Activated T-cell treated with anti-CD3 and anti-CD28 coated beads, Interleukin-2, amount 50 U/mL, for 48 hours (primary cell): ENCODE measurements at regions not wholly inside any gene's neighbourhood (a gene's known extent, or its start where the extent isn't known, plus 50 kb on each side); places are given as distances from the start of the nearest gene placed in this dataset.

Experiments used
- DNase-seq, 2 experiments: peaks; one replicate each; pipeline ENCODE4 v3.0.0-alpha.2; 2020

- DNase-seq, result no peak
Measured at GRCh38 chr17:77763023-77763422, 195.5 kb upstream of the TNRC6C start.

DNA sequence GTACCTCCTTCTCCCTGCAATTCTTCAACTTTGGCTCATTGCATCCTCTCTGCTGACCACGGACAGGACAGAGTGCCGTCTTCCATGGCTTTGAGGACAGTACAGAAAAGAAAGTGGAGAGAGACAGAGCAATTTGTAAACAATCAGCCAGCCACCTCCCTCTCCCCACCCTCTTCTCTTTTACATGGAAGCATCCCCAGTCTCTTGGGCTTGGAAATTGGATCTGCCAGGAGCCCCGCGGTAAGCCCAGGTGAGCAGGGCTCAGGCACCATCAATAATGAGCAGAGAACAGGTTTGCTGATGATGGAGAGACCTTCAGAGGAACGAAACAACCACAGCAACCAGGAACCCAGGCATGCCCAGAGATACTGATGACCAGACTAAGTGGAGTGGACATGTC lies 194.9 kb upstream of the TNRC6C start:
- no peak for DNase-seq

DNA sequence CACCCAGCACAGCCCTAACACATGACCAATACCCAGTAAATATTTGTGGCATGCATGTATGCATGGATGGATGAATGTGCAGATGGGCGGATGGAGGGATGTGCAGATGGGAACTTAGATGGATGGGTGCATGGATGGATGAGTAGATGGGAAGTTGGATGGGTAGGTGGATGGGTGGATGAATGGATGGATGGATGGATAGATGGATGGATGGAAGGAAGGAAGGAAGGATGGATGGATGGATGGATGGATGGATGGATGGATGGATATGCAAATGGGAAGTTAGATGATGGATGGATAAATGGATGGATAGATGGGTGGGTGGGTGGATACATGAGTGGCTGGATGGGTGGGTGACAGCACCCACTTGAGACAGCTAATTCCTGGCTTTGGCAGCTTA lies 193.2 kb upstream of the TNRC6C start:
- no peak for DNase-seq

DNA sequence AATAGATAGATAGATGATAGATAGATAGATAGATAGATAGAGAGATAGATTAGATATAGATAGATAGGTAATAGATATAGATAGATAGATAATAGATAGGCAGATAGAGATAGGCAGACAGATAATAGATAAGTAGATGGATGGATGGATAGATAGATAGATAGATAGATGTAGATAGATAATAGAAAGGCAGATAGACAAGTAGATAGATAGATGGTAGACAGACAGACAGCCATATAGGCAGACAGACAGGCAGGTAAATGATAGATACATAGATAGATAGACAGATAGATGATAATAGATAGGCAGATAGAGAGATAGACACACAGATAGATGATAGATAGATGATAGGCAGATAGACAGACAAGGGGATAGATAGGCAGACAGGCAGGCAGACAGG lies 191.4 kb upstream of the TNRC6C start:
- no peak for DNase-seq

- no peak for DNase-seq
Measured at GRCh38 chr17:77768248-77768852, 190.2 kb upstream of the TNRC6C start.

DNA sequence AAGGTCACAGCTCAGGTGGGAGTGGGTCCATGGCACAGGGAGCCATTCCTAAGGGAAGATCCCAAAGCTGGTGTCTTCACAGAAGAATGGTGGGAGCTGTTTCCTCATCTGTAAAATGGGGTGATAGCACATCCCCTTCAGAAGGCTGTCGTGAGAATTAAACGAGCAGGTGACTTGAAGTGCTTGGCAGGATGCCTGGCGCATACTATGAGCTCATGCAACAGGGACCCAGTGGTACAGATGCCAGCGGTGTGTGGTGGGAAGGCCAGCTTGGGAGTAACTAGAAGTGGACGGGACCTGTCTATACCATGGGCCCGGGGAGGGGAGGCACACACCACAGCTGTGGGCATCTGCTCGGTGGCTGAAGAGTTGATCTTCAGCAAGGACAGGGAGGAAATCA lies 189.3 kb upstream of the TNRC6C start:
- no peak for DNase-seq

DNA sequence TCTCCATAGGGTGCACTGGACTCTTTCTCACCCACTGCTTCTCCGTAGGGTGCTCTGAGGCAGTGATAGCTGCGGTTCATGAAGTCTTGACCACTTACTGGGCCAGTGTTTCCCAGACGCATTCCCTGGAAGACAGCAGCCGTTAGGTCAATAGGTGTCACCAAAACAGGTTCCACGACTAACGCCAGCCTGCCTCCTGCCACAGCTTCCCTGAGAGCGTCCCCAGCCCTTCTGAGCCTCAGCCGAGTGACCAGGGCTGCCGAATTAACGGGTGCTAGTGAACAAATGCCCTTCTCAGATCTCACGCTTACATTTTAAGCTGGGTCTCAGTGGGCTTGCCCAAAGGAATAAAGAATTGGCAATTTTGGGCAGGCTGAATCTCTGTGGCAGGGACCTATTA lies 188.7 kb upstream of the TNRC6C start:
- DNase-seq, result no peak

DNA sequence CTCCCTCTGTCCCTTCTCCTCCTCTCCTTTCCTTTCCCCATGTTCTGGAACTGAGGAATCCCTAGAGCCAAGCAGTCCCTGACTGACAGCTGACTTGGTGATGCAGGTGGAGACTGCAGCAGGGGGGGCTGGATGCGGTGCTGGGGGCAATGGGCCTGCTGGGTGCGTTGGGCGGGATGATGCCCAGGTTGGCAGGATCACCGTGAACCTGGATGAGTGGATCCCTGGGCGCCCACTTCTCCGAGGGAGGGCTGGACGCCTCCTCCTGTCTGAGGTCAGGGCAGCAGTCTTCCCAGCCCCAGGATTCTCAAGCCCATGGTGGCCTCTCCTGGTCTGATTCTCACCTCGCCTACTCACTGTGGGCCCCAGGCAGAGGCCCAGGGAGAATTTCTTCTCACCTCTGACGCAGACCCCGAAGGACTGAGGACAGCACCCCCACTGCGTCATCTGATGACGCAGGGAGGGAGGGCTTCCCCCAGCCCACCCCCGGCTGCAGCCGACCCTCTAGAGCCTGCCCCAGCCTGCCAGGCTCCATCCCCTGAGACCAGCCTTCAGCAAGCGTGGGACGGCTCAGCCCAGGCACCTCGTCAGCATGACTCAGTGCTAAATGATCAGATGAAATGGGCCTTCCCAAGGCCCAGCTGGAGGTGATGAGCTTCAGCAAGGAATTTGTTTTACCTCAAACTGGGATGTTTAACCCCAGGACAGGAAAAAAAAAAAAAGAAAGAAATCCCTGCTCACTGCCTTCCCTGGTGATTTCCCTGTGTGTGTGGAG lies 188.0 kb upstream of the TNRC6C start:
- DNase-seq, result no peak

DNA sequence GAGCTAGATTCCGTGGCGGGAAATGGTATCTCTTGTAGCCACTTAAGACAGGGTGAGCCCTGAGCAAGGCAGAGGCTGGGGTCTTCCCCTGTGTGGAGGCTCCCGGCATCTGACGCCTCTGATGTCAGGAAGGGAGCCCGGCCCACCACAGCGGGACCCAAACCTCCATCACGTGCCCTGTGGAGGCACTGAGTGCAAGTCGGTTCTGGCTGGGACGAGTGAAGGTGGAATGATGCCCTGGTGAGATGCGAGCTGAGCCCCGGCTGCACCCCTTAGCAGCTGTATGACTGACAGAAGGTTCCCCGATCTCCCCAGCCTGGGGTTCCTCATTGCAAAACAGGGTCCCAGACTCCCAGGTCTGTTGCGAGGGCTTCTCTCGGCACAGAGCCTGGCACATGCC lies 187.4 kb upstream of the TNRC6C start:
- no peak for DNase-seq

DNA sequence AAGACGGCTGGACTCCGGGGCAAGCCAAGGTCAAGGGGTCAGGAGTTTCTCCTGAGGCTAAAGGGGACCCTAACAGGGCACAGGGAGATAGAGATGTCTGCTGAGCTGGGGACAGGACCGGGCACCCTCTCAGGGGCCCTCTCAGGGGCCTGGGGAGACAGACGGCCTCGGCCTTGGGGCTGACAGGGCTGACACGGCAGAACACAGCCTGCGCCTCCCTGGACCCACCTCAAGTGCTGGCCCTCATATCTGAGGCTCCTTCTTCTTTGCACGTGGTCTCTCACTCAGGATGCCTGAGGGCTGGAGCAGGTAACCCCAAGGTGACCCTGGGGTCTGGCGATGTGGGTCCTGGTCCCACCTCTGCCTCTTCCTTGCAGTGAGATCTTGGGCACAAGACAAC lies 186.9 kb upstream of the TNRC6C start:
- no peak for DNase-seq

DNA sequence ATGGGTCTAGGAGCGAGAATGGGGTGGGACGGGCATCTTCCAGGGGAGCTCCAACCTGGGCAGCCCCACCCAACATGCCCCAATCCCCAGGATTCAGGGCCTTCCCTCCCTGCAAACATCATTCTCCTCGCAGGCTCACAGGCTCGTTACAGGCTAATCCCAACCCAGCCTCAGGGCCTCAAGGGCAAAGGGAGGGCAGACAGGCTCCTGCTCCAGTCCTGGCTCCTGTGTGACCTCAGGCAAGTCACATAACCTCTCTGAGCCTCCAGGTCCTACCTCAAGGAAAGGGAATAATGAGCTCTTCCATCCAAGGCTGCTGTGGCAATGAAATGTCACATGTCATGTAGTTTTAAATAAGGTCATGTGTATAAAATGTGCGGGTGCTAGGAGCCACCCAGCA lies 186.5 kb upstream of the TNRC6C start:
- no peak for DNase-seq

DNA sequence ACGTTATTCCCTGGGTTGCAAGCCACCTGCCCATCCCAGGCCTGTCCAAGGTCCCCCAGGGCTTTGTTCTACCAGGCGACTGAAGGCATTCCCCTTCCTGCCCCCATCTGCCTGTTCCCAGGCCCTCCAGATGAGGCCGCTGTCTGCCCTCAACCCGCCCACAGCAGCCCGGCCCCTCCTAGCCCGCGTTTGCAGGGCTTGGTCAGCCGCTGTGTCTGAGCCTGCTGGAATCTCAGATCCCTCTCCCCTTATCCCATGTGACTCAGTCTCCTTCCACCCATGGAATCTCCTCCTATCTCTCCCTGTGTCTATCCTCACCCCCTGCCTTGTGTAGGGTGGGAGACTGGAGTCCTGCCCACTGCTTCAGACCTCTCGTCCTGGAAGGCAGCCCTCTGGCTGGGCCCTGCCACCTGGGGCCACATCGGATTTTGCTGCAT lies 186.0 kb upstream of the TNRC6C start:
- peak; percentile 73 to 75 for DNase-seq

DNA sequence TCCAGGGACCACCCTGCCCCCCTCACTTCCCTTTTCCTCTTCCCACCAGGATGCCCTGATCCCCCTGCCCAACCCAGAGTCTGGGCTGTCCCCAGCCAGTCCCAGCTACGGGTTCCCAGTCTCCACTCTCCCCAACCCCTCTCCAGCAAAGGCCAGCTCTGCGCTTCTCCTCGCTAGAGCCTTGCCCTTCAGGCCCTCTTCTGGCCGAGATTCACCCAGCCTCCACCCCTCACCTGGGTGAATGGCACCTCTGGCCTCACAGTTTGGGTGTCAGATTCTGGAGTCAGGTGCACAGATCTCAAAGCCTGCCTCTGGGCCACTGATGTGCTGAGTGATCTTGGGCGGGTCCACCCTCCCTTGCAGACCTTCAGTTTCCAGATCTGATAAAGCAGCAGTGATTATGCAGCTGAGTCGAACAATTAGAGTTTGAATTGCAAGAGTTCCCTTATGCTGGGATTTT lies 185.6 kb upstream of the TNRC6C start:
- DNase-seq, result no peak

DNA sequence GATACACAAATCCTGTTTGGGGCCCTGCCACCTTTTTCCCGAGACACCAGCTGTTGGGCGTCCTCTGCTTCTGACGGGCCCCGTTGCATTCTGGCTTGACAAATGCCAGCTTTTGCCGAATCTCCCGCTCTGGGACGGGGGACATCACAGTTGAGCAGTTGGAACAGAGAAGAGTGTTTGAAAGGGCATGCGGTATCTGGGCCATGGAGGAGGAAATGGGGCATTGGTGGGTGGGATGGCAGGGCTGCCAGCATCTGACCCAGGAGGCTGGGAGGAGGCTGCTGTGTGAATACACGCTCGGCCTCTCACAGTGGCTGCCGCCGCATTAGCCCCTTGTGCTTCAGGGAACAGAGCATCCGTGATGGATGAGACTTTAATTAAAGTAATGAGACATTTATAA lies 184.3 kb upstream of the TNRC6C start:
- DNase-seq, result no peak

DNA sequence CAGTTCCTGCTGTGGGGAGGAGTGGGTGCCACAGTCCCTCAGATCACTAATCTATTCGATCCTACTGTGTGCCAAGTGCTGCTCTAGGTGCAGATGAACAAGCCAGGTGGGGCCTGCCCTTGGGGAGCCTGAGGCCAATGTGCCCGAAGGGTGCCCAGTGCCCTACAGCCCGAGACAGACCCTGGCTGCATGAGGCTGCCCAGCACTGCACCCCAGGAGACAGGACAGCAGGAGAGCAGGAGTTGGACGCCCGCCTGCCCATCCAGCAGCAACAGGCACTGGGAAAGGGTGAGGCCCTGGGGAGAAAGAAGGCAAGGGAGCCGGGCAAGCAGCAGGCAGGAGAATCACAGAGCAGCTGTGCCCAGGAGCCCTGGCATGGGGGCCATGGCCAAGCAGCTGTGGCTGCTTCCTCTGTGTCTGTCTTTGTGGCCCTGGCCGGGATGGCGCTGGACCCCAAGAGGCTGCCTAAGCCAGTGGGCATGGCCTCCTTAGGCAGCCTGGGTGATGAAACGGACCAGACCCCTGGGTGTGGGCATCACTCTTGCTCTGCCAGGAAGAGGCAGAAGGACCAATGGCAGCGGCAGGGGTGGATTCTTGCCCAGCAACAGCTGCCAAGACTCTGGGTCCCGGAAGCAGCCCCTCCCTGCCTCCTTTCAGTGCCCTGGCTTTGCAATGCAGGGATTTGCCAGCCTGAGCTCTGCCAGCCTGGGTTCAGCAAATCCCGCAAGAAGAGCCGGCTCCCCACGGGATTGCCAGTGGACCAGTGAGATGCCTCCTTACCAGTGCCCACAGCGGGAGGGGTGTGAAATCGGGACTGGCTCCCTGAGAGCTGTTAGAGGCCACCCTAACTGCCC lies 179.6 kb upstream of the TNRC6C start:
- no peak for DNase-seq

GRCh38 chr17:77779711-77780539 lies 178.6 kb upstream of the TNRC6C start:
- no peak for DNase-seq

GRCh38 chr17:77781536-77781935 lies 177.0 kb upstream of the TNRC6C start:
- DNase-seq, result no peak

DNA sequence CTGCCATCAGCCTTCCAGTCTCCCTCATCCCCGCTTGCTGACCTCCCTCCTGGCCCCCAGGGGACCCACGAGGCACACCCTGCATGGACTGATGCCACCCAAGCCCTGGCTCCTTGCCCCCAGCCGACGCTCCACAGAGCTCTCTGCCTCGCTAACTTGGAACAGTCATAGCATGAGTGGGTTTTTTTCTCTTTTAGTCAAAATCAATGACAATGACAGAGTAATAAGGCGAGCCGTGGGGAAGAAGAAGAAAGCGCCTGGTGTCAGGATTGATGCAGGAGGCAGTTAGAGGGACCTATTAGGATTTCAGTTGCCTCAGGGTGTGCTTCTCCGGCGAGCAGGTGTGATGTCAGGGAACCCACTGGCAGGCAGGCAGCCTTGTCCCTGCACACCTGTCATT lies 176.3 kb upstream of the TNRC6C start:
- no peak for DNase-seq

GRCh38 chr17:77782611-77783010 lies 175.9 kb upstream of the TNRC6C start:
- DNase-seq, result no peak

GRCh38 chr17:77783991-77784820 lies 174.3 kb upstream of the TNRC6C start:
- peak; percentile 60 to 66 for DNase-seq

DNA sequence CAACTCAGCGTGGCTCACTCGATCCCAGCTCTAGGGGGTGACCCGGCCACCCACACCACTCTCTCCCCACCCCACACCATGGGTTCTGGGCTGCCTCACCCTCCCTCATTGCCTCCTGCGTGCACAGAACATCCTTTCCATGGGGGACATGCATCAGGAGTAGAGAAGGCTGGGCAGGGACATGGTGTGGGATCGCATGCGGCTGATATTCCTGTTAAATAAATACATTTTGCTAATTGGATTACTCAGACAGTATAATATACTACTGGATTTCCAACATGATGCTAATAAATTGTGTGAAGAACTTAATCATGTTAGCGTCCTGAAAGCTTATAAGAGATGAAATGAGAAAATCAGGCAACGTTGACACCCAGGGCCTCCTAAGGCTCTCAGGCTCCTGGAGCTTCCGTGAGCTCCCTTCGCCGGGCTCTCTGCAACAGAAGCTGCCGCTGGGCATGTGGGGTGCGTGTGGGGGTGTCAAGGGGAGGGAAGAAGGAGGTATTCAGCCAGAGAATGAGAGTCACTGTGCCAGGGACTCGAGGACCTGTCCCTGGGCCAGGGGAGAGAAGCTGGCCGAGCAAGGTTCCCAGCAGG lies 173.1 kb upstream of the TNRC6C start:
- DNase-seq, result no peak
